Neural crest cell (in vitro differentiated cells): ENCODE measurements at regions not wholly inside any gene's neighbourhood (a gene's known extent, or its start where the extent isn't known, plus 50 kb on each side); places are given as distances from the start of the nearest gene placed in this dataset.

Experiments
- DNase-seq: peaks from one replicate; pipeline ENCODE4 v3.0.0; 2021; ENCODE audit warnings: low read depth, mixed read lengths, low spot score
- H3K27ac Mint-ChIP-seq: one replicate; pipeline ENCODE4 v1.8.0; 2021; ENCODE audit warnings: mild to moderate bottlenecking, mixed read lengths; ENCODE audit not compliant: unreplicated experiment
- H3K27me3 Mint-ChIP-seq: 2 replicates; pipeline ENCODE4 v1.8.0; 2021; ENCODE audit warnings: low read depth, mild to moderate bottlenecking, mixed read lengths
- H3K36me3 Mint-ChIP-seq: 2 replicates; pipeline ENCODE4 v1.8.0; 2021; ENCODE audit warnings: low read depth, mild to moderate bottlenecking, mixed read lengths
- H3K4me1 Mint-ChIP-seq: 2 replicates; pipeline ENCODE4 v1.8.0; 2021; ENCODE audit warnings: mixed read lengths
- H3K4me3 Mint-ChIP-seq: one replicate; pipeline ENCODE4 v1.8.0; 2021; ENCODE audit warnings: mild to moderate bottlenecking, mixed read lengths
- H3K9me3 Mint-ChIP-seq: 2 replicates; pipeline ENCODE4 v1.8.0; 2021; ENCODE audit warnings: mixed read lengths
- CTCF ChIP-seq: fragments of 200-600 bp; sonication (generic); conservative IDR thresholded peaks from 2 replicates; pipeline ENCODE4 v1.5.0; 2021; ENCODE audit warnings: antibody characterized with exemption, mild to moderate bottlenecking

DNA sequence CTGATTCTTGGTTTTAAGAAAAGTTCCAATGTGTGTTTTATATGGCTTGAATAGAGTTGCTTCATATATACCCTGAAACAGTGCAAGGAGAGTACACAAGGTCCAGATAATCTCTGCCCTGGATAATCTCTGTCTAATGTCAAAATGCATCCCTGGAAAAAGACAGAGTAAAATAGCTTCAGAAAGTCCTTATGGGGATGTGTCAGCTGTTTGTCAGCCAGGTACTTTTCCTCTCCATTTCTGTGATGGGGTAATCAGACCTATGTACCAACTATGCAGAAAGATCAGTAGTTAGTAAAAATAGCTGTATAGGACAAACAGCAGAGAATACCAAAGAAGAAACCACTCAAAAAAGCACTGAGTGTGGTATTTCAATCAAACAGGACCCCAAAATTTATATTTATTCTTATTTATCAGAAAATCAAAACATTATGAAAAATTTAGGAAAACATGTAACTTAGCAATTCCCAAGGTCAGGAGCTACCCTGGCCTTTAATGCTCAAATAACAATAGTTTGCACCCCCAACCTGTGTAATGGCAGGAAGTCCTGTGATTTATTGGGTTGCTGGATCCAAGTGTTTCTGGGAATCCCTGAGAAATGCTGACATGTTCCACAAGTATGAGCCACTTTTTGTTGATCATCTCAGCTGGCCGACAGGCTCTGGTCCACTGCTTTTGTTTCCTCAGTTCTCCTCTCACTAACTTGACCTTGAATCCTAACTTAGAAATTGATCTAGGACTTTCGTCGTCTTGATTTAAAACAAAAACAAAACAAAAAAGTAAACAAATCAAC is 69.6 kb downstream of the MDH1 start:
- Mint-ChIP-seq H3K36me3 (peaks cover 6% of the 10 kb centered on the region), H3K27ac (no peak overlapping the region), H3K4me1 (no peaks in the 10 kb centered on the region), H3K9me3 (peaks cover 9% of the 10 kb centered on the region), H3K27me3 (peaks cover 2% of the 10 kb centered on the region), H3K4me3 (no peak overlapping the region)
- no peak for DNase-seq
- TF ChIP-seq CTCF, result no peak

- H3K9me3 Mint-ChIP-seq, result peaks cover 5% of the 10 kb centered on the region
Observed at GRCh38 chr2:63660060-63660459, 71.3 kb downstream of the MDH1 start.

DNA sequence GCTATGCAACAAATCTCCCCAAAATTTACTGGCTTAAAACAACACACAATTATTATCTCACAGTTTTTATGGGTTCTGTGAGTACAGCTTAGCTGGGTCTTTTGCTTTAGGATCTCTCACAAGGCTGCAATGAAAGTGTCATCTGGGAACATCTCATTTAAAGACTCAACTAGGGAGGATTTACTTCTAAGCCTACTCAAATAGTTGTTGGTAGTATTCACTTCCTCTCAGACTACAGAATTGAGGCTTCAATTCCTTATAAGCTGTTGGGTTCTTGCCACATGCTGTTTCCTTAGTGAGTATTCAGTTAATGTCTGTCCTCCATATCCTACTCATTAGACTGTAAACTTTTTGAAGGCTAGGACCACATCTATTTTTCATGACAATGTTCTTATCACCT is 72.3 kb downstream of the MDH1 start:
- Mint-ChIP-seq H3K27ac (no peak overlapping the region), H3K4me1 (no peaks in the 10 kb centered on the region), H3K27me3 (peaks cover 2% of the 10 kb centered on the region), H3K36me3 (peaks cover 3% of the 10 kb centered on the region), H3K4me3 (no peak overlapping the region), H3K9me3 (peaks cover 5% of the 10 kb centered on the region)
- TF ChIP-seq CTCF, result no peak
- DNase-seq, result no peak

More at GRCh38 chr2:63660060-63660459, 71.3 kb downstream of the MDH1 start:
- peaks cover 3% of the 10 kb centered on the region for H3K36me3 Mint-ChIP-seq
- H3K27ac Mint-ChIP-seq, result no peak overlapping the region
- no peak for DNase-seq
- no peak overlapping the region for H3K4me3 Mint-ChIP-seq
- no peaks in the 10 kb centered on the region for H3K4me1 Mint-ChIP-seq
- peaks cover 2% of the 10 kb centered on the region for H3K27me3 Mint-ChIP-seq
- TF ChIP-seq CTCF, result no peak

- Mint-ChIP-seq H3K36me3 (no peaks in the 10 kb centered on the region), H3K9me3 (no peaks in the 10 kb centered on the region), H3K4me3 (no peak overlapping the region), H3K4me1 (no peaks in the 10 kb centered on the region), H3K27me3 (peaks cover 2% of the 10 kb centered on the region), H3K27ac (no peak overlapping the region)
- DNase-seq, result no peak
- TF ChIP-seq CTCF, result no peak
Observed at GRCh38 chr2:63662028-63662804, 73.5 kb downstream of the MDH1 start.

DNA sequence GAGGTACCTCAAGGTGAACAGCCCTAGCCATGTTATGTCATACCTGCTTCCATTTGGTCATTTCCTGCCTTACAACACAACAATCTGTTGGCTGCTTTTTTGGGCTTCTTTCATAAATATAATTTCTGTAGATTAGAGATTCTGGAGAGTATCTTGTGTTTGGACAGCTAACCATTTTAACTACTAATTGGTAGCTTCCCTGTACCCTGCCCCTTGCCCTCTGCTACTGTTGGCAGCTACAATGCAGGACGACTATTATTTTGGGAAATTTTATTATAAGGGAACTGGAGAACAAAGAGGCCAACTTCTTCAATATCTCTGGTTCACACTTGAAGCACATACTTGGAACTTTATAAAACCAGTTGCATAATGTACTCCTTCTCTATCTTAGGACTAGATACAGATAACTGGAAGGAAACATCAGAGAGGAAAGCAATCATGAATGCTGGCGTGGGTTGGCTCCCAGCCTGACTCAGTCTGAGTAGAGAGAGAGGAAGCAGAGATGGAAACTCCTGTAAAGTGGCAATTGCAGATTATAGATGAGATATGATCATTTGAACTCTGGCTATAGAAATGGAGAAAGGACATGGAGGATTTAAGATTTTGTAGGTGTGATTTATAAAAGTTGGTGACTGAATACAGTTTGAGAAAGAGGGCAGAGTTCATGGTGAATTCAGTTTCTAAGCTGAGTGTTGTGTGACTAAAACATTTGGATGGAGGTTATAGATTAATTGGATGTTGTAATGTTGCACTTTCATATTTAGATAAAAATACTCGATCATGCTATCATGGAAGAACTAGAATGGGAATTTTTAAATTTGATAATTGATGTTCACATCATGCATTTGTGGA is 74.5 kb downstream of the MDH1 start:
- no peak for TF ChIP-seq CTCF
- H3K36me3 Mint-ChIP-seq, result no peaks in the 10 kb centered on the region
- no peak overlapping the region for H3K4me3 Mint-ChIP-seq
- peaks cover 2% of the 10 kb centered on the region for H3K27me3 Mint-ChIP-seq
- no peak overlapping the region for H3K27ac Mint-ChIP-seq
- no peaks in the 10 kb centered on the region for H3K9me3 Mint-ChIP-seq
- no peaks in the 10 kb centered on the region for H3K4me1 Mint-ChIP-seq
- no peak for DNase-seq
